ENCODE measurements at regions not wholly inside any gene's neighbourhood (a gene's known extent, or its start where the extent isn't known, plus 50 kb on each side); places are given as distances from the start of the nearest gene placed in this dataset.

GRCh38 chr6:3659748-3660147 is 91.8 kb downstream of the PXDC1 start:
- Histone ChIP-seq H3K9me3 (no peaks in the 10 kb centered on the region), H3K27ac (no peak overlapping the region), H3K27me3 (no peaks in the 10 kb centered on the region), H3K4me3 (no peak overlapping the region), H3K4me1 (peaks cover 0 to 13% (median 0%) of the 10 kb centered on the region in 3 donors), H3K36me3 (no peaks in the 10 kb centered on the region)
- ATAC-seq = no peak
- 98 to 100% methylated on average over 5 to 6 of the region's 6 CpGs for WGBS, 2 donors (ENCODE audit: low coverage in 1 of 2)
- no peak for TF ChIP-seq EP300 (IDR thresholded peaks at IDR 0.05)
- no peak for TF ChIP-seq POLR2A (IDR thresholded peaks at IDR 0.05)
- no peak for TF ChIP-seq POLR2AphosphoS5 (IDR thresholded peaks at IDR 0.05)
- TF ChIP-seq CTCF (IDR thresholded peaks at IDR 0.05) = no peak

GRCh38 chr6:3656076-3656475 is 95.4 kb downstream of the PXDC1 start:
- H3K27me3 ChIP-seq = no peaks in the 10 kb centered on the region
- H3K4me3 ChIP-seq = no peak overlapping the region
- H3K9me3 ChIP-seq = no peaks in the 10 kb centered on the region
- H3K27ac ChIP-seq = no peak overlapping the region
- H3K4me1 ChIP-seq = no peaks in the 10 kb centered on the region
- 87 to 98% methylated on average over 5 of the region's 5 CpGs for WGBS, 2 donors (ENCODE audit: low coverage in 1 of 2)
- TF ChIP-seq POLR2A (IDR thresholded peaks at IDR 0.05) (no peak), POLR2AphosphoS5 (IDR thresholded peaks at IDR 0.05) (no peak)
- ATAC-seq = no peak
- H3K36me3 ChIP-seq = no peaks in the 10 kb centered on the region

GRCh38 chr6:3654898-3655297 is 96.6 kb downstream of the PXDC1 start:
- Histone ChIP-seq H3K27me3 (no peaks in the 10 kb centered on the region), H3K27ac (no peak overlapping the region), H3K4me3 (no peak overlapping the region), H3K9me3 (no peaks in the 10 kb centered on the region), H3K36me3 (no peaks in the 10 kb centered on the region), H3K4me1 (no peaks in the 10 kb centered on the region)
- WGBS, 2 donors (ENCODE audit: low coverage in 1 of 2) = 36 to 68% methylated on average over 3 to 4 of the region's 4 CpGs
- no peak for ATAC-seq
- TF ChIP-seq POLR2AphosphoS5 (IDR thresholded peaks at IDR 0.05) (no peak), EP300 (IDR thresholded peaks at IDR 0.05) (no peak), POLR2A (IDR thresholded peaks at IDR 0.05) (no peak), CTCF (IDR thresholded peaks at IDR 0.05) (no peak)

- H3K9me3 ChIP-seq = no peaks in the 10 kb centered on the region
- WGBS, 2 donors (ENCODE audit: low coverage in 1 of 2) = 83 to 92% methylated on average over 5 to 11 of the region's 12 CpGs
- H3K27me3 ChIP-seq = no peaks in the 10 kb centered on the region
- no peaks in the 10 kb centered on the region for H3K4me1 ChIP-seq
- ATAC-seq = no peak
- no peak for TF ChIP-seq POLR2A (IDR thresholded peaks at IDR 0.05)
- TF ChIP-seq CTCF (IDR thresholded peaks at IDR 0.05) = no peak
- no peak for TF ChIP-seq POLR2AphosphoS5 (IDR thresholded peaks at IDR 0.05)
- no peak for TF ChIP-seq EP300 (IDR thresholded peaks at IDR 0.05)
- no peak overlapping the region for H3K27ac ChIP-seq
- H3K4me3 ChIP-seq = no peak overlapping the region
- H3K36me3 ChIP-seq = no peaks in the 10 kb centered on the region
Observed at GRCh38 chr6:3654436-3654835, 97.1 kb downstream of the PXDC1 start.

- Histone ChIP-seq H3K27ac (no peak overlapping the region), H3K4me3 (no peak overlapping the region), H3K27me3 (no peaks in the 10 kb centered on the region), H3K4me1 (no peaks in the 10 kb centered on the region), H3K9me3 (no peaks in the 10 kb centered on the region), H3K36me3 (no peaks in the 10 kb centered on the region)
- TF ChIP-seq POLR2AphosphoS5 (IDR thresholded peaks at IDR 0.05) (no peak), CTCF (IDR thresholded peaks at IDR 0.05) (no peak), POLR2A (IDR thresholded peaks at IDR 0.05) (no peak), EP300 (IDR thresholded peaks at IDR 0.05) (no peak)
- 75 to 100% methylated on average over 3 of the region's 6 CpGs for WGBS, 2 donors (ENCODE audit: low coverage in 1 of 2)
- ATAC-seq = no peak
Observed at GRCh38 chr6:3653528-3654070, 97.9 kb downstream of the PXDC1 start.

All from gastroesophageal sphincter (tissue), 4 donors.